GM18951 (cell line): ENCODE measurements at regions not wholly inside any gene's neighbourhood (a gene's known extent, or its start where the extent isn't known, plus 50 kb on each side); places are given as distances from the start of the nearest gene placed in this dataset.

Experiments
- POLR2A ChIP-seq: IDR thresholded peaks from 4 replicates; pipeline ENCODE4 v1.6.1; 2011; ENCODE audit warnings: mild to moderate bottlenecking; ENCODE audit not compliant: insufficient read length, insufficient read depth; ENCODE audit errors: extremely low read depth
- in situ Hi-C: fragments of 300-500 bp; cut with MboI; formaldehyde crosslinking; loops from one replicate; pipeline ENCODE4 v1.12.0; 2022; ENCODE audit warnings: low sequenced_read_pairs, mixed read lengths, inconsistent platforms; ENCODE audit not compliant: unreplicated experiment

DNA sequence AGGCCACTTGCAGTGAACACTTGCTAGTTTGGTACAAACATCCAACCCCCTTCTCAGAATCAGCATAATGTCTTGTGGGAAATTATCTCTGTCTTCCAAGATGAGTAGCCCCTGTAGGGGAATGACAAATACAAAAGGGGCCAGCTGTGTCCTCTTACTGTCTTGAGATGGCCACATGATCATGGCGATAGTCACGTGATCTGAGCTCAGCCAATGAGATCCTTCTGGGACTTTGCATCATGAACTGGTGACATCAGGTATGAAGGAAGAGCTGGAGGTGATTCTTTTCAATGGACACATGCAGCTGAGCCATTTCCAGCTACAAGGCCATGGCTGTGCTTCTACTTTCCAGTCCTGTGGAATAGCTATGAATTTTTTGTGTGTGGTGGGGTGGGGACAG lies 206.3 kb downstream of the IRX1 start:
- no peak for TF ChIP-seq POLR2A
- in situ Hi-C loops = no loop called here

DNA sequence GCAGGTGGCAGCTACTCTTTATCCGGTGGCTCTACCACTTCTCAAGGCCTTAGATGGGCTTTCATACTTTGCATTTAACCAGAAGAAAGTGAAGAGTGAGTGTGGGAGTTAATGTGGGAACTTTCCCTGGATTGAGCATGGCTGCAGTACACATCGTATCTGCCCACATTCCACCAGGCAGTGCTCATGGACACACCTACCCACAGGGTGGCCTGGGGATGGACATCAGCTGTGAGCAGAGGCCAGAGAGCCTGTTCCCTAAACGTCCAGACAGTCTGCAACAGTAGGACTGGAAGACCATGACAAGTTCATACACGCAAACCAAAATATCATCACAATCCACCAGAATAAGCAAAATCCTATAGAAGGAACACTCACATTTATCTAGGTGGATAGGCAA lies 213.8 kb downstream of the IRX1 start:
- TF ChIP-seq POLR2A = no peak
- in situ Hi-C loops = no loop called here

DNA sequence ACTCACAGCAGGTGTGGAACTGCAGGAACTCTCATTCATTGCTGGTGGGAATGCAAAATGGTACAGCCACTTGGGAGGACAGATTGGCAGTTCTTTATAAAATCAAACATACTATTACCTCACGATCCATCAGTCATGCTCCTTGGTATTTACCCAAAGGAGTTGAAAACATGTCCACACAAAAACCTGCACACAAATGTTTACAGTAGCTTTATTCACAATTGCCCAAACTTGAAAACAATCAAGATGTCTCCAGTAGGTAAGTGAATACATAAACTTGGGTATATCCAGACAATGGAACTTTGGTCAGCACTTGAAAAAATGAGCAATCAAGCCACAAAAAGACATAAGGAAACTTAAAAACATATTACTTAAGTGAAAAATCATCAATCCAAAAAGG lies 215.5 kb downstream of the IRX1 start:
- TF ChIP-seq POLR2A = no peak
- in situ Hi-C loops = no loop called here

DNA sequence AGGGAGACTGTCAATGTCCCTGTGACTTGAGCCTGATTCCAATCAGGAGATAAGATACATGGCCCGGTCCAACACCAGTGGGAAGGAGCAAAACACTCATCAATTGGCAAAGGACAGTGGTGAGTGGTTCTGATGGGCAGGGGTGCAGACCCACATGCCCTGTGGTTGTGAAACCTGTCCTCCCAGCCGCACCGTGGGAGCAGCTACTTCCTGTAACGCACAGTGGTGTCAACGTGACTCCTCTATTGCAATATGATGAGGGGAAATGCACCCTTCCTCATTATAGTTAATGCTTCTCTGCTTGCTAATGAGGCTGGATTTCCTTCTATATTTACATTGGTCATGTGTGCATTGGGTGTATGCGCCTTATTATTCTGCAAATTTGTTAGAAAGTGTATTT lies 223.0 kb downstream of the IRX1 start:
- TF ChIP-seq POLR2A = no peak
- in situ Hi-C loops = no loop called here

DNA sequence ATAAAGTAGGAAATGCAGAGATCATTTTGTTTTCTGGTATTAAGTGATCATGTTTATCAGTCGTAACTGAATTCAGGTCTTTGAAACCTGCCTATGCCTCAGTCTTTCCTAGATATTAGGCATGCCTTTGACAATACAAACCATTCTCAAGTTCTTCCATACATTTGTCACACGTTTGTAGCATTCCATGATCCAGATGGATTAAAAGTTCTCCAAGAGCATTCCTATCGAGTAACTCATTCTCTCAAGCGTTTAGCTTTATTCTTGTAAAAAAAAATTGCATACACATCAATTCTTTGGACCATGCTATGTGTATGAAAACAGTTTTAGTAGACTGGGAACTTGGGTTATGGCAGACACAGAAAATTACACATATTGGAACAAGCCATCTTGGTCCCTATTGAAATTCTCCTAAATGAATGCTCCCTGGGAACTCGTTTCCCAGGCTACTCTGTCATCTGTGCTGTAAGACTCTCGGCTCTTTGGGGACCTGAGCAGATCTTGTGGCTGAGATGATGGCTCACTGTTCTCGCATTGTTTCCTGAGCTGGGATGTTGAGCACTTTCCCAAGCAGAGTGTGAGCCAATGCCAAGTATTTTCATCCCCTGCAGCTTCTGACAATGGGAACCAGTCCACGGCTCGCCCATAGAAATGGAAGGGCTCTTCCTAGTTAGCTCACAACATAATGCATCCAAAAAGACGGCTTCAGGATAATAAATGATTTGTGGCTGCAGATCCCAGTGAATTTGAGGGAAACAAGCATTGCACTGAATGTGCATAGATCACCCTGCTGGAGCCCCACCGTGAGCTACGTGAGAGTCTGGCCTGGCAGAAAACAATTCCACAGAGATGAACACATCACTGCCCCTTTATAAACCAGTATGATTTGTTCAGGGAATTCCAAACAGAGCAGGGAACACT lies 230.2 kb downstream of the IRX1 start:
- in situ Hi-C loops = no loop called here
- TF ChIP-seq POLR2A = no peak

DNA sequence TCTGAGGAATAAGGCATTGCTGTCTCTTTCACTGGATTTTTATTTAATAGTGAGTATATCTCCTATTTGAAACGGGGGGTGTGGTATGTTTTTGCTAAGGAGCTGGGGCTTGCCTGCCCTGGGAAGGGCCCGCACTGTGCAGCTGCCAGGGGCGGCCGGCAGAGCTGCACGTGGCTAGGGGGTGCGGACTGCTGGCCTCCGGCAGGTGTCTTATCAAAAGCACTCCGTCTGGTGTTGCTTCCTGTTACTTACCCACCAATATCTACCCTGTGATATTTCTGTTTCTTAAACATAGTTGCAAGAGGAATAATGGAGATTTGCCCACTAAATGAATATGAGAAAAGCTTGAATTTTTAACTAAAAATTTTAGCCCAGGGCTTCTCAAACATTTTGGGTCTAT lies 232.0 kb downstream of the IRX1 start:
- in situ Hi-C loops = no loop called here
- TF ChIP-seq POLR2A = no peak

DNA sequence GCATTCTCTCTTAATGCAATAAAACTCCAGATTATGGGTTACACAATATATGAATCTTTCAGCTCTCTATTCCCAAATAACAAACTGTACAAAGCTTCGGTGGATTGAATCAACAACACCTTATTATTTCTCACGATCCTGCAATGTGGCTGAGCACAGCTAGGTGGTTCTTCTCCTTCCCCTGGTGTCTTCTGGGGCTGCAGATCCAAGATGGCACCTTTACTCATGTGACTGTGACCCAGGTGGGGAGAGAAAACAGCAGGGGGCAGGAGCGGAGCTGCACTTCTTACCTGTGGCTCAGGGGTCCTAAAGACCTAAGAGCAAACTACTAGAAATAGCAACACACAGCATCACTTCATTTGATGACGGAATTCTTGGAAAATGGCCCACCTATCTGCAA lies 233.1 kb downstream of the IRX1 start:
- no peak for TF ChIP-seq POLR2A
- in situ Hi-C loops = no loop called here

DNA sequence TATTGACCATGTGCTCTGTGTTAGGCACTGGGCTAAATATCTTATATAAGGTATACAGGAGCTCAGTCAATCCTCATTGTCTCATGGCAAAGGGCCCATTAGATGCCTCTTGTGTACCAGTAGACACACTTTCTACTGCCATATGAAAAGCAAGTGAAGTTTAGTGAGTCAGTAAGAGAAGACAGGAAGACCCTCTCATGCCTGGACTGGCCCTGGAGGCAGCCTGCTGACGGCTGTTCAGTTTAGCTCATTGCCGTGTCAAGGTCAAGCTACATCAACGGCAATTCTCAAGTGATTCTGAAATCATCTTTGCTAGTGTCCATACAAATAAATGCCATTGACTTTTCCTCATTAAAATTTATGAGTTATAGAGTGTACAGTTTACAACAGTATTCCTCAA lies 237.9 kb downstream of the IRX1 start:
- in situ Hi-C loops = no loop called here
- no peak for TF ChIP-seq POLR2A

DNA sequence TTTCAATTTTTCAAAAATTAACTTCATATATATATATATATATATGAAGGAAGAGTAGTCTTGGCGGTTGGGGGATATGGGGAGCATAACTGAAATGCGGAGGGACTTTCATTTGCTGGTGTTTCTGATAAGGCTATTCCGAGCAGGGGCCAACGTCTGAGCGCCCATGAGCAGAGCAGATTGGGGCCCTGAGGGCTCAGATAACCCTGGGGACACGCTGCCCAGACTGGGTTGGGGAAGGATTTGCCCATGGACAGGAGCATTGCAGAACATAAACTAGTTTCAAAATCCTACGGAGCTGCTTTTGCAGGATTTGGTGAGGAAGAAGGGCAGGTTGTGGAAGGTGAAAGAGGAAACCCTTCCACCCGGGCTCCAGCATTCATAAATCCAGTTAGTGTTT lies 240.2 kb downstream of the IRX1 start:
- TF ChIP-seq POLR2A = no peak
- in situ Hi-C loops = no loop called here

DNA sequence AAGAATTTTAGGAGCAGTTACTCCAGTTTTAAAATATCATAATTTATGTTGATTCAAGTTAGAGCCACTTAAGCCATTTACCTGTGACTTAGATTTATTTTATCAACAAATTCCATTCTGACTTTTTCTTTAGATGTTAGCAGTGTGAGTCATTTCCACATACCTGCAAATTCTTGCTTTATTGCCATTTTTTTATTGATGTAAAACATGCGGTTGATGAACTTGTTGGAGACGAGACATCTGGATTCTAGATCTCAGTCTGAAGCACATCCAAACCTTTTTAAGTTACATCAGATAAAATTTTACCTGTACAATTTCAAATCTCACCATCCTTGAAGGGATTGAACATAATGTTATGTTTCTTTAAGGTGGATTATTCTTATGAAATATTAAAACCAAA lies 240.9 kb downstream of the IRX1 start:
- in situ Hi-C loops = no loop called here
- TF ChIP-seq POLR2A = no peak

DNA sequence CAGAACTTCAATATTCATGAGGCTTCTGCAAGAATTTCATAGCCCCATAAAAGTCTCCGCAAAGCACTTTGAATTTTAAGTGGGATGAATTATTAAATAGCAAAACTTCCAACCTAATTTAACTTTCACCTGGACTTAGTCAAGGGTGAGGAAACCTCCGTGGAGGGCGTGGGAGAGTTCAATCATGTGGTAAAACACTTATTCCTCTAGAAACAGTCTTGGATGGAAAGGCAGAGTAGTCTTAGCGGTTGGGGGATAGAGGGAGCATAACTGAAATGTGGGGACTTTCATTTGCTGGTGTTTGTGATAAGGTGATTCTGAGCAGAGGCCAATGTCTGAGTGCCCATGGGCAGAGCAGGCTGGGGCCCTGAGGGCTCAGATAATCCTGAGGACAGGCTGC lies 241.9 kb downstream of the IRX1 start:
- in situ Hi-C loops = no loop called here
- TF ChIP-seq POLR2A = no peak

DNA sequence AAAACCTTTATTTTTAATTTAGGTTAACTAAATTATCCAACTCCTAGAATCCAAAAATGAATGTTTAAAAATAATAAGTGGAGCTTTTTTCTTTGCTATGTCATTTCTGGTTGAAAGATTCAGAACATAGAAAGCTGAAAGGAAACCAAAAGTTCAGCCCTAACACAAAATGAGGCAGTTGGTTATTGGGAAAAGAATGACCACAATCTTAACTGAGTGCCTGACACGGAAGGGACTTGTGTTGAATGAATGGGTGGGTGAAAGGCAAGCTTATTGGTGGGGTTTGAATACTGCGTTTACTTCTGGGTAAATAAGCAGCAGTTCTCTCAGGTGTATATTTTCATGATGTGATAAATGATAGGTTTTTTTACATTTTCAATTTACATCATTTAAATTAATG lies 243.5 kb downstream of the IRX1 start:
- in situ Hi-C loops = no loop called here
- TF ChIP-seq POLR2A = no peak

DNA sequence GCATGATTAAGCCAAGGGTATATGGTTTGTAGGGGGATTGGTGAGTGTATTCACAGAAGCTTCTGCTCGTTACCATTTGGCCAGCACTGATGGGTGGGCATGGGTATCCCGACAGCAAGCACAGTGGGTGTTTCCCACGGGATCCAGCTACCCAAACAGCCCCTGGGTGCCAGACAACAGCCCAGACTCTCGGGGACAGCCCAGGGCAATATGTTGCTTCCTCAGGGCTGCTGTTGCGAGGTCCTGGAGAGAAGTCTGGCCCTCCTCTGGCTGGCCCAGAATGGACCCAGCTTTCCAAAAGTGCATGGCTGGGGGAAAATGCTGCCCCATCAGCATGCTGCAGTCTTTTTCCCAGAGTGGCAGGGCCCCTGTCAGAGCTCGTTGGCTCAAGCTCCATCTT lies 247.0 kb downstream of the IRX1 start:
- in situ Hi-C loops = no loop called here
- TF ChIP-seq POLR2A = no peak

DNA sequence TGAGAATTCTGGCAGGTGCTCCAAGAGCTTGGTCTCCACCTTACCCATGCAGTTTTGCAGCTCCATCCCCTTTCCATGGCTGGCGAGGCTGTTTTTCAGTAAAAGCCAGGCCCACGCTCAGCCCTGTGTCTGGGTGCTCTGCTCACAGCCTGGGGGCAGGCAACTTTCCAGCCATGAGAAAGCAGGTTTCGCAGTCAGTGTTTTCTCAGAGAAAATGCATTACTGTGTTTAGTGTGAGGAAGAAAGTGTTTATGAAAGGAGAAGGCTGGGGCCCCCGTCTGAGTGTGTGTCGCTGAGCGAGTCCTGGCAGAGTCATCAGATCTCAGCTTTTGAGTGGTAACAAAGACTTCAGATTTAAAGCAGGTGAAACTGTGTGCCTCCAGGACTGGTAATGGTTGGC lies 248.1 kb downstream of the IRX1 start:
- in situ Hi-C loops = no loop called here
- no peak for TF ChIP-seq POLR2A
